Smooth muscle cell (in vitro differentiated cells): ENCODE measurements at regions not wholly inside any gene's neighbourhood (a gene's known extent, or its start where the extent isn't known, plus 50 kb on each side); places are given as distances from the start of the nearest gene placed in this dataset.

Experiments
- DNase-seq: peaks from one replicate; lab custom pipeline; 2025; ENCODE audit not compliant: unreplicated experiment; lab: John Stamatoyannopoulos, UW
- H2AFZ ChIP-seq: fragments of 200-600 bp; sonication (generic); 2 replicates; pipeline ENCODE4 v1.6.0; 2016; ENCODE audit warnings: antibody characterized with exemption, low read depth, mild to moderate bottlenecking
- H3F3A ChIP-seq: fragments of 200-600 bp; sonication (generic); 2 replicates; pipeline ENCODE4 v1.6.0; 2017; ENCODE audit warnings: antibody characterized with exemption, low read depth
- H3K27ac ChIP-seq: fragments of 200-600 bp; sonication (generic); 2 replicates; pipeline ENCODE4 v1.5.1; 2016; ENCODE audit warnings: low read depth, mild to moderate bottlenecking
- H3K27me3 ChIP-seq: fragments of 200-600 bp; sonication (generic); 2 replicates; pipeline ENCODE4 v1.6.1; 2016; ENCODE audit warnings: low read depth, mild to moderate bottlenecking
- H3K36me3 ChIP-seq: fragments of 200-600 bp; sonication (generic); 2 replicates; pipeline ENCODE4 v1.5.1; 2016; ENCODE audit warnings: low read depth
- H3K4me1 ChIP-seq: fragments of 200-600 bp; sonication (generic); 2 replicates; pipeline ENCODE4 v1.5.1; 2016; ENCODE audit warnings: low read depth
- H3K4me2 ChIP-seq: fragments of 200-600 bp; sonication (generic); 2 replicates; pipeline ENCODE4 v1.6.0; 2016; ENCODE audit warnings: mild to moderate bottlenecking
- H3K4me3 ChIP-seq: fragments of 200-600 bp; sonication (generic); 2 replicates; pipeline ENCODE4 v1.5.1; 2016; ENCODE audit warnings: mild to moderate bottlenecking
- H3K79me2 ChIP-seq: fragments of 200-600 bp; sonication (generic); 2 replicates; pipeline ENCODE4 v1.6.0; 2016; ENCODE audit warnings: low read depth, mild to moderate bottlenecking
- H3K9ac ChIP-seq: fragments of 200-600 bp; sonication (generic); 2 replicates; pipeline ENCODE4 v1.6.0; 2016; ENCODE audit warnings: low read depth
- H3K9me3 ChIP-seq: fragments of 200-600 bp; sonication (generic); replicated peaks from 2 replicates; pipeline ENCODE4 v1.5.1; 2016; ENCODE audit warnings: low read depth
- H4K20me1 ChIP-seq: fragments of 200-600 bp; sonication (generic); 2 replicates; pipeline ENCODE4 v1.6.0; 2016; ENCODE audit warnings: low read depth
- CTCF ChIP-seq: fragments of 200-600 bp; sonication (generic); IDR thresholded peaks from 2 replicates; pipeline ENCODE4 v1.5.1; 2017; ENCODE audit warnings: borderline replicate concordance, mild to moderate bottlenecking, antibody characterized with exemption; ENCODE audit not compliant: insufficient read depth, poor library complexity, severe bottlenecking
- WGBS: methylation state at CpG from one replicate; pipeline ENCODE4 v1.1.7; 2016; ENCODE audit warnings: low lambda C conversion rate; 5-methylcytosine and 5-hydroxymethylcytosine counted together

GRCh38 chr1:38336961-38337360, 290.4 kb upstream of the POU3F1 start:
- Histone ChIP-seq H3K27me3 (peaks cover 24% of the 10 kb centered on the region), H3K4me1 (no peaks in the 10 kb centered on the region), H3F3A (no peaks in the 10 kb centered on the region), H3K4me2 (no peak overlapping the region), H3K36me3 (no peaks in the 10 kb centered on the region), H3K79me2 (no peaks in the 10 kb centered on the region), H4K20me1 (no peaks in the 10 kb centered on the region), H3K27ac (no peak overlapping the region), H3K9me3 (no peaks in the 10 kb centered on the region), H2AFZ (no peak overlapping the region), H3K4me3 (no peak overlapping the region), H3K9ac (no peak overlapping the region)
- no peak for TF ChIP-seq CTCF
- DNase-seq = no peak
- WGBS = 95% methylated on average over 6 of the region's 6 CpGs

GRCh38 chr1:38336301-38336923, 289.8 kb upstream of the POU3F1 start:
- Histone ChIP-seq H3K27me3 (peaks cover 24% of the 10 kb centered on the region), H3K4me1 (no peaks in the 10 kb centered on the region), H3F3A (no peaks in the 10 kb centered on the region), H3K9ac (no peak overlapping the region), H3K79me2 (no peaks in the 10 kb centered on the region), H3K9me3 (no peaks in the 10 kb centered on the region), H4K20me1 (no peaks in the 10 kb centered on the region), H3K27ac (no peak overlapping the region), H3K4me2 (no peak overlapping the region), H3K36me3 (no peaks in the 10 kb centered on the region), H2AFZ (no peak overlapping the region), H3K4me3 (no peak overlapping the region)
- DNase-seq = no peak
- no peak for TF ChIP-seq CTCF
- 97% methylated on average over 8 of the region's 8 CpGs for WGBS

- DNase-seq = no peak
- Histone ChIP-seq H3K27me3 (peaks cover 24% of the 10 kb centered on the region), H3K9ac (no peak overlapping the region), H3K27ac (no peak overlapping the region), H3K36me3 (no peaks in the 10 kb centered on the region), H3F3A (no peaks in the 10 kb centered on the region), H3K9me3 (no peaks in the 10 kb centered on the region), H3K79me2 (no peaks in the 10 kb centered on the region), H2AFZ (no peak overlapping the region), H3K4me2 (no peak overlapping the region), H3K4me3 (no peak overlapping the region), H4K20me1 (no peaks in the 10 kb centered on the region), H3K4me1 (no peaks in the 10 kb centered on the region)
- no peak for TF ChIP-seq CTCF
- WGBS = 80% methylated on average over 5 of the region's 5 CpGs
Measured at GRCh38 chr1:38334930-38335592, 288.5 kb upstream of the POU3F1 start.
